Activated CD4-positive, alpha-beta T cell treated with anti-CD3 and anti-CD28 coated beads, Interleukin-2, amount 50 U/mL, for 16 hours (primary cell): ENCODE measurements at regions not wholly inside any gene's neighbourhood (a gene's known extent, or its start where the extent isn't known, plus 50 kb on each side); places are given as distances from the start of the nearest gene placed in this dataset.
"Not testable (repeated sequence)": the region's sequence is repeated elsewhere in the genome, so short reads cannot be mapped to it uniquely, and the experiment has no call there.

Experiments
- DNase-seq: peaks from one replicate; pipeline ENCODE4 v3.0.0-alpha.2; 2020

GRCh38 chr7:15143936-15144335, 241.4 kb upstream of the DGKB start:
- no peak for DNase-seq

GRCh38 chr7:15143121-15143520, 240.6 kb upstream of the DGKB start:
- DNase-seq, result no peak

GRCh38 chr7:15140431-15140830, 237.9 kb upstream of the DGKB start:
- no peak for DNase-seq

- DNase-seq, result no peak
Observed at GRCh38 chr7:15131661-15132060, 229.1 kb upstream of the DGKB start.

- no peak for DNase-seq
Observed at GRCh38 chr7:15130666-15131541, 228.4 kb upstream of the DGKB start.

GRCh38 chr7:15128716-15129115, 226.2 kb upstream of the DGKB start:
- DNase-seq, result no peak

- not testable (repeated sequence) for DNase-seq
Observed at GRCh38 chr7:15126653-15127052, 224.1 kb upstream of the DGKB start.

GRCh38 chr7:15123901-15124300, 221.3 kb upstream of the DGKB start:
- no peak for DNase-seq

GRCh38 chr7:15113752-15114151, 211.2 kb upstream of the DGKB start:
- no peak for DNase-seq

GRCh38 chr7:15105711-15106110, 203.2 kb upstream of the DGKB start:
- DNase-seq, result no peak

GRCh38 chr7:15104411-15105092, 202.0 kb upstream of the DGKB start:
- no peak for DNase-seq

GRCh38 chr7:15099074-15099473, 196.5 kb upstream of the DGKB start:
- no peak for DNase-seq

- DNase-seq, result no peak
Observed at GRCh38 chr7:15096853-15097252, 194.3 kb upstream of the DGKB start.

- no peak for DNase-seq
Observed at GRCh38 chr7:15094989-15095388, 192.4 kb upstream of the DGKB start.

- no peak for DNase-seq
Observed at GRCh38 chr7:15087771-15088170, 185.2 kb upstream of the DGKB start.

GRCh38 chr7:15086862-15087261, 184.3 kb upstream of the DGKB start:
- no peak for DNase-seq

GRCh38 chr7:15086131-15086611, 183.6 kb upstream of the DGKB start:
- no peak for DNase-seq

GRCh38 chr7:15085366-15085765, 182.8 kb upstream of the DGKB start:
- DNase-seq, result no peak

GRCh38 chr7:15084368-15084767, 181.8 kb upstream of the DGKB start:
- DNase-seq, result no peak

- no peak for DNase-seq
Observed at GRCh38 chr7:15081891-15082290, 179.3 kb upstream of the DGKB start.

GRCh38 chr7:15073301-15073700, 170.8 kb upstream of the DGKB start:
- no peak for DNase-seq

GRCh38 chr7:15068324-15068723, 165.8 kb upstream of the DGKB start:
- no peak for DNase-seq

- DNase-seq, result no peak
Observed at GRCh38 chr7:15057272-15057671, 154.7 kb upstream of the DGKB start.

- DNase-seq, result not testable (repeated sequence)
Observed at GRCh38 chr7:15054304-15054703, 151.8 kb upstream of the DGKB start.
